GM19239 (cell line): ENCODE measurements at regions not wholly inside any gene's neighbourhood (a gene's known extent, or its start where the extent isn't known, plus 50 kb on each side); places are given as distances from the start of the nearest gene placed in this dataset.

Source experiments
- DNase-seq: peaks from one replicate; pipeline ENCODE4 v3.0.0; 2011; ENCODE audit warnings: low spot score; ENCODE audit not compliant: insufficient read length
- FAIRE-seq: peaks from 2 replicates; lab custom pipeline; 2011; peaks lifted over from hg19 to GRCh38; lab: Jason Lieb, UNC

DNA sequence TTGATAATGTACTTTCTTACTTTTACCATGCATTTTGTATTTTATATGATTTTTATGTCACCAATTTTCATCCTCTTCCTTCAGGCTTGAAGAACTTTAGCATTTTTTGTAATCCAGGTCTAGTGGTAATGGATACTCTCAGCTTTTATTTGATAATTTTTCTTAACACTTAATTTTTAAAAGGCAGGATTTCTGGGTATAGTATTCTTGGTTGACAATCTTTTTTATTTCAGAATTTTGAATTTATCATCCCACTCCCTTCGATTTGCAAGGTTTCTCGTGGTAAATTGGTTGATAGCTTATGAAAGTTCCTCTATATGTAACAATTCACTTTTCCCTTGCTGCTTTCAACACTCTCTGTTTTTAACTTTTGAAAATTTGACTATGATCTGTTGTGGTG lies 363.7 kb downstream of the HTR7 start:
- FAIRE-seq, result no peak
- no peak for DNase-seq

DNA sequence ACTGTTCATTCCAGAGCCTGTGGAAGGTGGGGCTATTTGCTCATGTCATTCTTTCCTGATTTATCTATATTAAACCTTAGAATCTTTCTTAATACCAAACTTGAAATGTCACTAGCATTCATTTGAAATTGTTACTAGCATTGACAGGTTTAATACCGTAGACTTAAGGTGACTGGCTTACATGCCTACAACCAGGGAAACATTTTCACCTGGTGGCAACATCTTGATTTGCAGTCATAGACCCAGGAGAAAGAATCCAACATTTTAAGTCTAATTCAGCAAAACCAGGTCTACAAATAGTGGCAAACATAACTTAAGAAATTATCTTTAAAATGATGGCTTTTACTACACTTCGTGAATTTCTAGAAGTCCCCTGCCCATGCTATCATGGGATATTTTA lies 353.7 kb downstream of the HTR7 start:
- no peak for DNase-seq
- peak; percentile 18 for FAIRE-seq

DNA sequence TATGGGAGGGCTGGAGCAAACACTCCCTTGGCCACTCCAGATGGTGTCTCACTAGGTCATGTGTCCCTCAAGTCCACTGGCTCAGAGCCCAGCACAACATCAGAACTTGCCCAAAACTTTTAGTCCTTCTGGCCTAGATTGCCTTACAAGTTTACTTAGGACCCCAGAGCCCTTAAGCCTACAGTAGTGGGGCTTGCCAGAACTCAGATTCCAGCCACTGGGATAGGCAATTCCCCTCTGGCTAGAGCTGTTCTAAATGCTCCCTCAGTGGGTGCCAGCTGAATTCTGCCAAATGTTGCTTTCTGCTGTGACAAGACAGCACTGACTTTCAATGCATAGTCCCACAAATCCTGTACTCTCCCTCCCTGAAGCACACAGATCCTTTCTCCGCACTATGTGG lies 331.1 kb downstream of the HTR7 start:
- FAIRE-seq (no peak), DNase-seq (no peak)

DNA sequence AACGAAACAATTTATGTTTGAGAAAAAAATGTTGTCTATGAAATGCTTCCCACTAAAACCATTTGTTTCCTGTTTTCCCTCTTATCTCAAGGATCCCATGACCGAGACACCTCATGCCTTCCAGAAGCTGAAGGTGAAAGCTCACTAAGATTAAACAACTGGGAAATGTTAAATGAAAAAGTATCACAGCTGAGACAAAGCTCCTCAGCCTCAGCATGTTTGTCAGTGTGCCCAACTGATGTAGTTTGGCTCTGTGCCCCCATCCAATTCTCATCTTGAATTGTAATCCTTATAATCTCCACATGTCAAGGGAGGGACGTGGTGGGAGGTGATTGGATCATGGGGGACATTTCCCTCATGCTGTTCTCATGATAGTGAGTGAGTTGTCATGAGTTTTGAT lies 327.3 kb downstream of the HTR7 start:
- DNase-seq (no peak), FAIRE-seq (no peak)

DNA sequence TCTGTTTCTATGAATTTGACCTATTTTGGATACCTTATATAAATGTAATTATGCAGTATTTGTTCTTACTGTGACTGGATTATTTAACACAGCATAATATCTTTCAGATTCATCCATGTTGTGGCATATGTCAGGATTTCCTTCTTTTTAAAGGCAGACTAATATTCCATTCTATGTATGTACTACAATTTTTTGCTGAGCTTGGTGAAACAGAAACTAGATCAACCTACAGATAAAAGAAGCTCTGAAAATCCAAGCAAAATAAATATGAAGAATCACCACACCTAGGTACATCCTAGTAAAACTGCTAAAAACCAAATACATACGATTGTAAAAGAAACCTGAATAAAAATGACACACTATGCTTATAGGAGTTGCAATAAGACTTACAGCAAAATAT lies 300.5 kb downstream of the HTR7 start:
- FAIRE-seq (no peak), DNase-seq (no peak)

DNA sequence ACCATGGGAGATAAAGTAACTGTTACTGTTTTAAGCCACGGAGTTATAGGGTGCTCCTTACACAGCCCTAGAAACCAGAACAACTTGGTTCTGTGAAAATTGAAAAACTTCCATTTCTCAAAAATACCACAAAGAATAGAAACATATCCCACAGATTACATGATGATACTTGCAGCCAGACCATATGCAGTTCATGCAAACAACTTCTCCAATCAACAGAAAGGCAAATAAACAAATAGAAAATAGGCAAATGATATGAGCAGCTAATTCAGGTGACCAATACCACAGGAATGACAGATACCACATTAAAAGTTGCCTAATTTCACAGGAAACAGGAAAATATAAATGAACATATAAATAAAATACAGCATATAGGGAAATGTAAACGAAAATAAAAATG lies 297.5 kb downstream of the HTR7 start:
- DNase-seq, result no peak
- no peak for FAIRE-seq

DNA sequence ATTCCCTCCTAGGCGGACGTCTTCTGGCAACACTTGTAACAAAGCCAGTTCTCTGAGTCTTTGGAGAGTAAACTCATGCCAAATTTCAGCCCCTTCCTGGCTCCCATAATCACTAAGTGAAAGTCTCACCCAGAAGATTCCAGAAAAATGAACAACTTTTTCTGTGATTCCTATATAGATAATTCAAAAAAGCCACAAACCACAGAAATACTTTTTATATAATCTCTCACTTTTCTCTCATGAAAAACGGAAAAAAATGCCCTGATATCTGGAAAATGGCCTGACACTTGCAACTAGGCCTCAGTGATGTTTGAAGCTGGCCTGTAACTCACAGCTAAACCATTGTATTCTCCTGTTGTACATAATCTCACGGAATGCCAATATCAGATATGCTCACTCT lies 296.2 kb downstream of the HTR7 start:
- no peak for FAIRE-seq
- DNase-seq, result no peak

DNA sequence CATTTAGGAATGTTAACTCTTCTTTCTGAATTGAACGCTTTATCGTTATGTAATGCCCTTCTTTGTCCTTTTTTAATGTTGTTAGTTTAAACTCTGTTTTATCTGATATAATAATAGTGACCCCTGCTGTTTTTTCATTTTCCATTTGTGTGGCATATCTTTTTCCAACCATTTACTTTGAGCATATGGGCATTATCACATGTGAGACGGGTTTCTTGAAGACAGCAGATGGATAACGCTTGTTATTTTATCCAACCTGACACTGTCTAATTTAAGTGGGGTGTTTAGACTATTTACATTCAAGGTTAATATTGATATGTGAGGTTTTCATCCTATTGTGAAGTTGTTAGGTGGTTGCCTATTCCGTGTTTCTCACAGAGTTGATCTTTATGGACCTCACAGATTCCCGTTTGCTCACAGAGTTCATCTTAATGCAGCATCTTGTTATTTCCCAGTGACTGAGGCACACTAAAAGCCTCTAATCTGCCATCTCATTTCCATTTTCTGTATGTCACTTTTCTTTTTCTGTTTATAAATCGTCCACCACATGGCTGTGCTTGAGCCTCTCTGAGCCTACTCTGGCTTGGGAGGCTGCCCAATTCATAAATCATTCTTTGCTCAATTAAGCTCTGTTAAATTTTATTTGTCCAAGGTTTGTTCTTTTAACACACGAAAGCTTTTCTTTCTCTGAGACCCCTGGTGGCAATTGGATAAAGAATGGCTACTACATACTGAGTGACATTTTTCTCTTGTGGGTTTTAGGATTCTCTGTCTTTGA lies 286.2 kb downstream of the HTR7 start:
- DNase-seq (no peak), FAIRE-seq (no peak)

DNA sequence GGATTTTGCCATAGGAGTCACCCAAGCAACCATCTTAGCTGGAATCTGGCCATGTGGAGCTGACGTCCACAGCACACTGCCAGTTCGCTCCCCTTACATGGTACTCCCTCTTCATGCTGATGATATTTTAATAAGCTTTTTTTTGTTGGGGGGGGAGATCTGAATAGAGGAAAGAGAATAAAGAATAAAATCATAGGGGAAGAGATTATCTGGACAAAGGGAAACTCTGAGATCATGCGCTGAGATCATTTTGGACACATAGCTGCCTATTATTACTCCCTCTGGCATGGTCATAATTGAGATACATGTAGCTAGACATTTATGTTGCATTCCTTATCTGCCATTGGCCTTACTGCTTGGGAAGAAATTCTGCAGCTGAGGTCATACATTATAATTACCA lies 282.7 kb downstream of the HTR7 start:
- no peak for FAIRE-seq
- no peak for DNase-seq

DNA sequence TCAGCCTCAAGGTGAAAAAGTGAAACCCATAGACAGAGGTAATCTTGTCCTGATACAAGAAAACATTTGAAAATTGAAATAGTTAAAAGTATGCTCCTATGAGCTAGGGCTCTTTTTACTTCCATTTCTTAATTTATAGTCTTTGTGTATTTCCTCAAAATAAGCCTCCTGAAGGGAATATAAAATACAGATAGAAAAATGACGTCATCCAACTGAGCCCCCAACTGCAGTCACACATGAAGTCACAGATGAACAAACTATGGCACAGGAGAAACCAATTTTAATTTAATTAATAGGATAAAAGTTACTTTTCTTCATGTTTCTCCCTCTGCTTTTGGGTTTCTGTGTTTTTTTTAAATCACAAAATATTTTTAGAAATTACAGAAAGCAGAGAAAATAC lies 280.3 kb downstream of the HTR7 start:
- FAIRE-seq (no peak), DNase-seq (no peak)

DNA sequence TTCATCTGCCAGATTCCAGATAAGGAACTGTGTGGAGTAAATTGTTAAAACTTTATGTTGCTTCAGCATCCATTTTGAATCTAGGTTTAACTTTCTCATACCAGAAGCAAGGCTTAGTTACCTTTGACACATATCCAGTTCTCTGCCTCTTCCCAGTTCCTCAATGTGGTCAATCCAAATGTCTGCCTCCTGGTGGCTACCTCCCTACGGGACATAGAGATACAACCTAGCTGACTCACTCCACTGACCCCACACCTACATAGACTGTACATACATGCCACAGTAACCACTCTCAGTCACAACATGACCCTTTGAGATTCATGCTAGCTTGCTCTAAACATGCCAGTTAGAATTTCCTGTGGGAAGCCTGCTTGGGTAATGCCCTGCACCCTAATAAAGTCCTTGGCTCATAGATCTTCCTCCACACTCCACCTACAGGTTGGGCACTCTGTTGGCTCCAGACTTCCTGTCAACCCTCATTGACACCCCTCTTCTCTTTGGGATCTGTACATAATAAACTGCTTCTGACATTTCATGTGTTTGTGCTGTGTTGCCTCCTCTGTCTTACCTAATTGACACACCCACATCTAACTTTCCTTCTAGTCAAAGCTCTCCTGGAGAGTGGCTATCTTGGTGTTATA lies 278.1 kb downstream of the HTR7 start:
- no peak for DNase-seq
- no peak for FAIRE-seq

DNA sequence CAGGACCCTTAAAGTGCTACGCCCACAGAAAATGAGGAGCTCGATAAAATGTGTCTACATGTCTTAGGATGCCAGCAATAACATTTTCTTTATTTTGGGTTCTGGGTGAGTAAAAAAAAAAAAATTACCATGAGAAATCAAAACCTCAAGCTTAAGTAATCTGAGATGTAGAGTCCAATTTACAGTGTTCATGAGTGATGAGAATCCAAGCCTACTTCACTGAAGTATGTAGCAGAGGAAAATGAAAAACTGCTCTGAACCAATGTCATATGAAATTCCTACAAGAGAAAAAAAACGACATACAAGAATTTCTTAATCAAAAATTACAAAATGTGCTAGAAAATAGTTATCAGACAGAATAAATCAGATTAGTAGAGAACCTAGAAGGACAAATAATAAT lies 274.4 kb downstream of the HTR7 start:
- DNase-seq (no peak), FAIRE-seq (no peak)

DNA sequence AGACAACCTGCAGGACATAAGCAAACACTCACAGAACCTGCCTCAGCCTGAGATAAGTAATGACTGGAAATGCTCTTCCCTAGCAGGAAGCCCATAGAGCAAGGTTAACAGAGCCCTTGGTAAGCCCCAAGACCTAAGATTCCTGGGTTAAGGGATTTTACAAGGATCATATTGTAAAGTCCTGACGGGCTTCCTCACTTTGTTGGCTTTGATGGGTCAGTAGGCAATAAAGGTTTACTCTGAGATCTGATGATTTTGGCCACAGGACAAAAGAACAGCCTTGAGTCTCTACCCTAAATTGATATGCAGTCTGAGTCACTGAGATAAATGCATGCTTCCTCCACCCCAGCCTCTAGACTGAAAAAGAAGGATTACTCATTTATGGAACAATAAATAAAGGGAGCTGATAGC lies 270.8 kb downstream of the HTR7 start:
- FAIRE-seq (no peak), DNase-seq (no peak)

DNA sequence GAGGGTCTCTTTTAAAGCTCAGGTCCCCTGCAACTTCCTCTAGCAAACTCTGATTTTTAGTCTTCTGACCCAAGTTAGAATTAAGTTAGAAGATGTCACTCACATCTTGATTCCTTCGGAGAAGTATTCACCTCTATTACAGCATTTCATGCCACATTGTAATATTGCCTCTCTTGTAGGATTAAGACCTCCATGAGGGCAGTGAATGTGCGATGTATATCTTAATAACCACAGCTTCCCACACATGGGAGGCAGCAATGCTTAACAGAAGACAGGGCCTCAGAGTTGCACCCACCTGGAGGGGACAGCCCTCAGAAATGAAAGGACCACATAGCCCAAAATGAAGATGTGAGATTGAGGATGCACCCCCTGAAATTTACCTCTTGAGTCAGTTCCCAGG lies 270.3 kb downstream of the HTR7 start:
- DNase-seq (no peak), FAIRE-seq (no peak)

DNA sequence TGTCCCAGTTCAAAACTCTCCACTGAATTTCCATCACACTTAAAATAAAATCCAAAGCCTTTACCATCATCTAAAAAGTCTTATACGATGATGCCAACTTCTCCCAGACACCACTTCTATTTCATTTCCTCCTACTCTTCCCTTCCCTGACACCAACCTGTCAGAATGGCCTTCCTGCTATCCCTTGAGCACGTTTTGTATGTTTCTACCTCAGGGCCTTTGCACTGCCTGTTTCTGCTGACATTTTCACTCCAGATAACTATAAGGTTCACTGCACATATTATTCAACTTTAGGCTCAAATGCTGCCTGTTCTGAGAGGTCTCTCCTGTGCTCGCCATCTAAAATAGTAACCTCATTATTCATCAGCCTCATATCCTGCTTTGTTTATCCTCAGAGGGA lies 269.6 kb downstream of the HTR7 start:
- FAIRE-seq, result no peak
- DNase-seq, result no peak

DNA sequence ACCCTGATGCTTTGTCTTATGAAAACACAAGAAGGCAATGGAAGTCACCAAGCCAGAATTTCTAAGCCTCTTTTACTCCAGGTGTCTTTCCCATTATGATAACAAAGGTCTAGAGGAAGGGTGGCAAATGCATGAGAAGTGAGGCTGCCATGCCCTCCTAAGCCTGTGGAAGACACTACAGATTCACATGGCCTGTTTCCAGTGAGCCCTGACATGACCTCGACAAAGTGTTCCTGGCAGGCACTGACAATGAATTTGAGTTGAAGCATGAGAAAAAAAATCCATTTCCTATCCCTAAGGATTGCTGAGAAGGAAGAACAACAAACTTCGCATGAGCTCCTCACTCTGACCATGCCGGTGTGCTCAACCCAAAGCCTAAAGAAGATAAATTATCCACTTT lies 268.0 kb downstream of the HTR7 start:
- DNase-seq (no peak), FAIRE-seq (no peak)

DNA sequence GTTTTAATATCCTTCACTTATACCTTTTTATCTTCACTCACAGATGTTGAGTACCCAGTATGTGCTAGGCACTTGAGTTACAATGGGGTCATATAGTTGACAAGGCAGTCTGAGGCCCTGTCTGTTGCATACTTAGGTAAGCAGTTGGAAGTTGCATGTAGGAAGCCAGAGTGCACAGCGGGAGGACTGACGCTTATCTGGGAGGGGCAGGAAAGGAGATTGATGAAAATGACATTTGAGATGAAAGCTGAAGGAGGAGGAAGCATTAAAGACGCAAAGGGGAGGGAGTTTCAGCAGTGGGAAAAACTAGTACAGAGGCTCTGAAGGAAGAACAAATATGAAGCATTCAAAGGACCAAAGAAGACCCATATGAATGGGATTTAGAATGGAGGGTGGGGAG lies 266.2 kb downstream of the HTR7 start:
- no peak for FAIRE-seq
- no peak for DNase-seq

DNA sequence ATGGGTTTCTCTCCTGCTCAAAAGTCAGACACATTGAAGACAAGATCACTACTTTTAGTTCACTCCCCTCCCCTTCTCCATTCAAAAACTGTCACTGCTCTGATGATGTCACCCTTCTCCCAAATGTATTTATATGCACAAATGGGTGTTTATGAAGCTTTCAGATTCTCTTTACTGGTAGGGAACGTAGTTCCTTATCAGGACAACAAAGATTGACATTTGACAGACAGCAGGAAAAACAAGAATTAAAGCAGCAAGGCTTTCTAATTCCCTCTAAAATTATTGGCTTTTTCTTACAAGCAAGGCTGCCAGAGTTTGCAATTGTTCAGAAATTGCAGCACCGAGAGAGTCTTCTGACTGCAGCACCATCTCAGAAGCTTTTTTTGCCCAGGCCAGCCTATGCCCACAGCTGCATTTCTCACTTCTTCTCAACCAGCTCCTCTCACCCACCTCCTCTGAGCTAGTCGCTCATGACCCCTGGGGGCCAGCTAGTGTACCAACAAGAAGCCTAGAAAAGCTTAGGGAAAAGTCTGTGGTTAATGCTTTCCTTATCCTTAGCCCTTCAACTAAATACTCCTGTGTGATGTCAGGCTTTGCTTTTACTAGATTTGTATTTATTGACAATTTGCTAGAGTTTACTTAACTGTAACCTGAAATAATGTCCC lies 265.1 kb downstream of the HTR7 start:
- DNase-seq (peak; percentile 14), FAIRE-seq (no peak)

DNA sequence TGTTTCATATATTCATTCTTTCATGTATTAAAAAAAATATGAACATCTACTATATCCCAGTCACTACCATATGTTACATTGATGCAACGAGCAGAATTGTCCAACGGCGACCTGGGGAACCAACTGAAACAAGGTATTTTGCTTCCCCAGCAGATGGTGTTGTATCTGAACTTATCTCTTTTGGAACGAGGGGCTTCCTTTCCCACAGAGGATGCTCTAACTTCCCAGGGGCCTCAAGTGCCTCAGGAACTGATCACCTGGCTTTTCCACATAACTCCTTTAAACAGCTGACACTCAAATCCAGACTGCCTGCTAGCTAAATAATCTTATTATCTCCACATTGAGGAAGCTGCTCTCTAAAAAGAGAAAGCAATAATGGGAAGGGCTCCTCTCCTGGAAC lies 259.3 kb downstream of the HTR7 start:
- DNase-seq (no peak), FAIRE-seq (no peak)

DNA sequence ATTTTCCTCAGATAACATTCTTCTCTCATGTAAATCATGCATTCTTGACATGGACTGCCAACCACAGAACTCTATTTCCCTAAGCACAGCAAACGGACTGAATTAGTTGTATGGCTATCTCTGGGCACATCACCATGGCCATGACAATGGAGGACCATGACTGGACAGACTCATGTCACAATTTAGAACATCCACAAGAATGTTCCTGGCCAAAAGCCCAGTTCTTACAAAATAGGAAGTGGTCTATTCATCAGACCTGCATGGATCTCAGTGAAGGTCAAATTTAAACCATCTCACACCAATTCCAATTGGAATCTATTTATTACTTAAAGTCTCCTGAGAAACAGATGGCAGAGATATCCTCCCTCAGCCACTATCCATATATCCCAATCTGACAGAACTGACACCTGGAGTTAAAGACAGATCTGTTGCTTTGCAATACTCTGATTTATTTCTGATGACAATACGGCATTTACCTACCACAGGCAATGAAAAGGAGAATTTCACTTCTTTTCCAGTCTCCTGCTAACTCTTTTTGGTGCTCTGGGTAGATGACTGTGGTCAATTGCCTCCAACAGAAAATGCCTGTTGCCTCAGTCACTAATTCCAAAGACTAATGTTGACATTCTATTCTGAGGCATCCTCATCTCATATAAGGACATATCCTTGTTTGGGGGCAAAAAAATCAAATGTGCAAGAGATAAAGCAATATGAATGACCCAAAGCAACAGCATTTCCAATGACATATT lies 254.8 kb downstream of the HTR7 start:
- FAIRE-seq, result no peak

DNA sequence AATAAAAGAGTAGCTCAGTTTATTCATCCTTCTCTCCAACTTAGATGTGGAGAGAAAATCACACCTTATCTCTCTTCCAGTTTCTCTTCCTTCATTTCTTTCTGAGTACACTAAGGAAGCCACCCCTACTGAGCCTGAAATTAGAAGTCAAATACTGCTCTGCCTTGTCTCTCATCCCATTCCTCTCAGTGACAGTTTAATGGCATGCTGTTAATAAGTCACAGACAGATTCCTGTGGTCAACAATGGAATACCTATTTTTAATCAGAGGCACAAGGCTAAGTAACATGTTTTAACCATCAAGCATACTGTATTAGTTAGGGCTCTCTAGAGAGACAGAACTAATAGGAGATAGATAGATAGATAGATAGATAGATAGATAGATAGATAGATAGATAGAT lies 253.2 kb downstream of the HTR7 start:
- DNase-seq (no peak), FAIRE-seq (no peak)

More for the DNA sequence above, 254.8 kb downstream of the HTR7 start:
- no peak for DNase-seq
